ENCODE measurements at regions not wholly inside any gene's neighbourhood (a gene's known extent, or its start where the extent isn't known, plus 50 kb on each side); places are given as distances from the start of the nearest gene placed in this dataset.

DNA sequence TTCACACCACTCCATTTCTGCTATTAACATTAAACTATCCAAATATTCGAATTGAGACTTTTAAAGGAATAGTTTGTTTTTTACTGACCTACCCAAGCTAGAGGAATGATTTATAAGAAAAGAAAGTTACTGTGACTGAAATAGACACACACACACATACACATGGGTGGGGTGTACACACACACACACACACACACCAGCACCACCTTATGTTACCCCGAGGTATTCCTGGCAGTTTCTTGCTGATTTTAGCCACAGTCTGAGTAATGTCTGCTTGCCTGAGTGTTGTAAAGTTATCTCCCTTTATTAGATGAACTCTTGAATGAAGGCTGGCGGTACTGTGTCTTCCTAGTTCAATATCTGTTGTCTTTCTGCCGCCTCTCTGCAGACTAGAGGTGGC, 91.3 kb upstream of the PRKG1 start:
- Histone ChIP-seq H3K23ac (ENCODE audit: insufficient read length, low read depth, low read length) (no peak overlapping the region), H3K4me2 (ENCODE audit: insufficient read depth, insufficient read length, low read length) (no peak overlapping the region), H3K18ac (ENCODE audit: insufficient read length, low read depth, low read length) (no peak overlapping the region), H3K79me2 (ENCODE audit: insufficient read depth, low read length) (no peaks in the 10 kb centered on the region), H3K27ac (ENCODE audit: insufficient read length, low read depth, low read length) (no peak overlapping the region), H3K27me3 (ENCODE audit: insufficient read depth, low read length) (no peaks in the 10 kb centered on the region), H3K56ac (ENCODE audit: insufficient read length, low read depth, low read length) (no peak overlapping the region), H3T11ph (ENCODE audit: low read length) (no peak overlapping the region), H2BK15ac (ENCODE audit: low read depth, low read length) (no peak overlapping the region), H2BK5ac (ENCODE audit: insufficient read length, low read length) (no peak overlapping the region), H2AFZ (ENCODE audit: low read length) (no peak overlapping the region), H2AK5ac (ENCODE audit: insufficient read length, low read length) (no peak overlapping the region), H3K9ac (ENCODE audit: extremely low read depth, insufficient read length, low read length) (no peak overlapping the region), H2BK20ac (ENCODE audit: low read depth, low read length, poor library complexity, severe bottlenecking) (no peak overlapping the region), H4K20me1 (ENCODE audit: control insufficient read depth, insufficient read depth, insufficient read length) (no peaks in the 10 kb centered on the region), H3K4me1 (ENCODE audit: insufficient read depth, low read length) (no peaks in the 10 kb centered on the region), H4K5ac (ENCODE audit: insufficient read length, low read depth, low read length) (no peak overlapping the region), H4K91ac (ENCODE audit: insufficient read length, low read depth, low read length) (no peak overlapping the region), H4K8ac (replicated peaks; ENCODE audit: insufficient read length, low read depth, low read length) (no peak overlapping the region), H2BK12ac (ENCODE audit: insufficient read length, low read depth, low read length) (no peak overlapping the region), H3K23me2 (ENCODE audit: insufficient read length, low read depth, low read length, poor library complexity, severe bottlenecking) (no peaks in the 10 kb centered on the region), H3K9me3 (ENCODE audit: control insufficient read depth, low read depth, low read length) (no peaks in the 10 kb centered on the region), H3K4ac (ENCODE audit: low read depth, low read length) (no peak overlapping the region), H3K14ac (ENCODE audit: insufficient read depth, low read length) (no peak overlapping the region), H2BK120ac (ENCODE audit: low read depth, low read length, poor library complexity, severe bottlenecking) (no peak overlapping the region), H3K79me1 (ENCODE audit: insufficient read depth, low read depth, low read length, poor library complexity, severe bottlenecking) (no peaks in the 10 kb centered on the region)
- no peaks in the 10 kb centered on the region for H3K36me3 Mint-ChIP-seq (ENCODE audit: insufficient read depth in 1 of 3, low read depth in 3 of 3)
- no peak for TF ChIP-seq CTCF (conservative IDR thresholded peaks at IDR 0.05)
- WGBS (ENCODE audit: extremely low coverage, insufficient read length, low lambda C conversion rate): no CpG with 5 or more reads among the region's 4 CpGs
- no peak overlapping the region for H3K4me3 Mint-ChIP-seq
- DNase-seq: no peak
- no peaks in the 10 kb centered on the region for H3K4me1 Mint-ChIP-seq
- H3K27ac Mint-ChIP-seq: no peak overlapping the region
- H3K27me3 Mint-ChIP-seq (ENCODE audit: low read depth): peaks cover 6% of the 10 kb centered on the region; the same call in 1 of the 2 replicates
- H3K9me3 Mint-ChIP-seq: no peaks in the 10 kb centered on the region

All from H9 (cell line).